Thoracic aorta (tissue), 2 donors: ENCODE measurements at regions not wholly inside any gene's neighbourhood (a gene's known extent, or its start where the extent isn't known, plus 50 kb on each side); places are given as distances from the start of the nearest gene placed in this dataset.

Source experiments
- ATAC-seq: fragments of 150-250 bp; one replicate; pipeline ENCODE4 v1.8.0; 2017; ENCODE audit warnings: low read depth; ENCODE audit not compliant: insufficient number of reproducible peaks, low FRiP score
- DNase-seq: peaks from one replicate; pipeline ENCODE4 v3.0.0-alpha.2; 2020; ENCODE audit warnings: low spot score
- H3K27ac ChIP-seq, 2 donors: fragments of 200-600 bp; sonication (generic); 1 replicate in 1 of 2; 2 replicates in 1 of 2; pipeline ENCODE4 v1.5.1; 2016; ENCODE audit warnings: mild to moderate bottlenecking in 2 of 2, moderate library complexity in 2 of 2
- H3K27me3 ChIP-seq: fragments of 200-600 bp; sonication (generic); replicated peaks from 2 replicates; pipeline ENCODE4 v1.6.0; 2016; ENCODE audit warnings: mild to moderate bottlenecking; ENCODE audit not compliant: insufficient read depth
- H3K36me3 ChIP-seq: fragments of 200-600 bp; sonication (generic); one replicate; pipeline ENCODE4 v1.5.1; 2016
- H3K4me1 ChIP-seq, 2 donors: fragments of 200-600 bp; sonication (generic); 1 replicate in 1 of 2; 2 replicates in 1 of 2; pipeline versions ENCODE4 v1.5.1 to v1.6.0; 2016; ENCODE audit warnings: low read depth in 2 of 2, mild to moderate bottlenecking in 1 of 2; ENCODE audit not compliant: control insufficient read depth in 1 of 2
- H3K4me3 ChIP-seq: fragments of 200-600 bp; sonication (generic); 2 replicates; pipeline ENCODE4 v1.5.1; 2016; ENCODE audit warnings: mild to moderate bottlenecking
- H3K9me3 ChIP-seq: fragments of 200-600 bp; sonication (generic); 2 replicates; pipeline ENCODE4 v1.5.1; 2016
- TF ChIP-seq, protein P1 (sequence below): fragments of 200-600 bp; sonication (generic); IDR thresholded peaks from one replicate; pipeline ENCODE4 v1.5.1; 2019; ENCODE audit warnings: antibody characterized with exemption

DNA sequence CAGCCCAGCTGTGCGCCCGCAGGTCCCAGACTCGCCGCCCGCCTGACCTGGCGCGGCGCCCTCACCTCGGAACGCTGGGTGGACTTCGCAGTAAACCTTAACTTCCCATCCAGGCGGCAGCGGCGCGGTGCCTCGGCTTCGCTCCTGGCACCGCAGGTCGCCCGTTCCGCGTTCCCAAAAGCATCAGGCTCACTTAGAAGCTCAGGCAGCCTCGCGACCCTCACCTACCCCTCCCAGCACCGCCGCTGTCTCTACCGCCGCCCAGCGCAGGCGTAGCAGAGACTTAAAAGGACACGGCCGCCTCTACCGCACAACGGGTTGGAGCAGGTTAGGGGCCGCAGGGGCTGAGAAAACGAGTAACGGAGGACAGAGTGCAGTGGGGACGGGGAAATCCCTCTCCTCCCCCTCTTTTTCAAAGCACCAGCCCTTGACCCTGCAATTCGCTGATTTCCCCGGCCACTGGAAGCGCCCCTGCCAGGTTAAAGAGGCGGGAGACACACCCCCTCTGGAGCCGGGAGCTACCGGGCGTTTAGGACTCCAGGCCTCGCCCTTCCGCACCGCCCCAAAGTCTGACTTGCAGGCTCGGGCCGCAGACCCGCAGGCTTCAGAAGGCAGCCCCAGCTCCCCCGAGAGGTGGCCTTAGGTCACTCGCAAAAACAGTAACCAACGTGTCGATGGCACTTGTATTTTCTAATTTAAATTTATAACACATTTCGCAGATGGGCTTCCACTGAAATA is 328.5 kb downstream of the FAM72C start:
- Histone ChIP-seq H3K36me3 (no peaks in the 10 kb centered on the region), H3K9me3 (no peaks in the 10 kb centered on the region), H3K4me3 (no peak overlapping the region), H3K4me1 (no peaks in the 10 kb centered on the region), H3K27ac (no peak overlapping the region), H3K27me3 (no peaks in the 10 kb centered on the region)
- TF ChIP-seq, protein P1, sequence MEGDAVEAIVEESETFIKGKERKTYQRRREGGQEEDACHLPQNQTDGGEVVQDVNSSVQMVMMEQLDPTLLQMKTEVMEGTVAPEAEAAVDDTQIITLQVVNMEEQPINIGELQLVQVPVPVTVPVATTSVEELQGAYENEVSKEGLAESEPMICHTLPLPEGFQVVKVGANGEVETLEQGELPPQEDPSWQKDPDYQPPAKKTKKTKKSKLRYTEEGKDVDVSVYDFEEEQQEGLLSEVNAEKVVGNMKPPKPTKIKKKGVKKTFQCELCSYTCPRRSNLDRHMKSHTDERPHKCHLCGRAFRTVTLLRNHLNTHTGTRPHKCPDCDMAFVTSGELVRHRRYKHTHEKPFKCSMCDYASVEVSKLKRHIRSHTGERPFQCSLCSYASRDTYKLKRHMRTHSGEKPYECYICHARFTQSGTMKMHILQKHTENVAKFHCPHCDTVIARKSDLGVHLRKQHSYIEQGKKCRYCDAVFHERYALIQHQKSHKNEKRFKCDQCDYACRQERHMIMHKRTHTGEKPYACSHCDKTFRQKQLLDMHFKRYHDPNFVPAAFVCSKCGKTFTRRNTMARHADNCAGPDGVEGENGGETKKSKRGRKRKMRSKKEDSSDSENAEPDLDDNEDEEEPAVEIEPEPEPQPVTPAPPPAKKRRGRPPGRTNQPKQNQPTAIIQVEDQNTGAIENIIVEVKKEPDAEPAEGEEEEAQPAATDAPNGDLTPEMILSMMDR = no peak
- DNase-seq = no peak
- no peak for ATAC-seq

DNA sequence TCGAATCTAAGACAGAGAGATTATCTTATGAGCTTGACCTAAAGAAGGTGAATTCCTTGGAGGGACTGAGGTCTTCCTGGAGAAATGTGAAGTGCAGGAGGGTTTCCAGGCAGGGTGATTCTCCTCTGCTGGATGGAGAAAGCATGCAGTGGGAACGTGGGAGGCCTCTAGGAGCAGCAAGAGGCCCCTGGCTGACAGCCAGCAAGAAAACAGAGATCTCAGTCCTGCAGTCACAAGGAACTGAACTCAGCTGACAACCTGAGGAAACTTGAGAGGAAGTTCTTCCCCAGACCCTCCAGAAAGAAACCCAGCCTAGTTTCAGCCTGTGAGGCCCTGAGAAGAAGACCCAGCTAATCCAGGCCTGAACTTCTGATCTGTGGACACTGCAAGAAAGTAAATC is 345.9 kb downstream of the FAM72C start:
- Histone ChIP-seq H3K4me3 (no peak overlapping the region), H3K27me3 (no peaks in the 10 kb centered on the region), H3K36me3 (no peaks in the 10 kb centered on the region), H3K27ac (no peak overlapping the region), H3K4me1 (no peaks in the 10 kb centered on the region), H3K9me3 (no peaks in the 10 kb centered on the region)
- DNase-seq (no peak), ATAC-seq (no peak)
- TF ChIP-seq, protein P1 = no peak

DNA sequence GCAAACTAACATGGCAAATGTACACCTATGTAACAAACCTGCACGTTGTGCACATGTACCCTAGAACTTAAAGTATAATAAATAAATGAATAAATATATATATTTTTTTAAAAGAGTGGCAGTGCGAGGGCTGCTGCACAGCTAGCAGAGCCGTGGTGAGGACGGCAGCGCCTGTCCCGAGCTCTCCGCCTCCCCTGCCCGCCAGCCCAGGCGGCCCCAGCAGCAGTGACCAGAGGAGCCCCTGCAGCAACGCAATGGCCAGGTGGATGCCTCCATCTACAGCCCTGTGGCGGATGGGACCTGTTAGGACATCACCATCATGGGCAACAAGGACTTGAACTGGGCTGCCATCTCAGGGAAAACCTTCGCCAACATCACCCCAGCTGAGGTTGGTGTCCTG is 351.9 kb downstream of the FAM72C start:
- Histone ChIP-seq H3K36me3 (no peaks in the 10 kb centered on the region), H3K4me3 (no peak overlapping the region), H3K4me1 (no peaks in the 10 kb centered on the region), H3K9me3 (no peaks in the 10 kb centered on the region), H3K27ac (no peak overlapping the region), H3K27me3 (no peaks in the 10 kb centered on the region)
- no peak for DNase-seq
- TF ChIP-seq, protein P1 = no peak
- no peak for ATAC-seq

DNA sequence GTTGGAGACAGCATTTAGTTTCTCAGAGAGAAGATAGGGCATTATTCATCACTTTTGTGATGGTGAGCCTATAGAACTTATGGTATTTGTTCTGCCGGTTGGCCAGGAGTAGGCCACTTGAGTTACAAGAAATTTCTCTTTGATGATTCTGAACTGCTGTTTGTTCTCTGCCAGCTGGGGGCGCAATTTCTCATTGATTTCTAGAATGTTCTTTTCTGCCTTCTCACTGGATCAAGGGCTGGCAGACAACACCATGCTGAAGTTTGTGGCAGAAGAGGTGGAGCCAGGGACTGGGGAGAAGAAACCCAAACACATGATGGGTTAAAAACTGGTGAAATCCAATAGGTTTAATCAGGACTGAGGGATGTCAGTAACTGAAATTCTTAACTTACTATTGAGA is 360.6 kb downstream of the FAM72C start:
- DNase-seq = no peak
- no peak for ATAC-seq

DNA sequence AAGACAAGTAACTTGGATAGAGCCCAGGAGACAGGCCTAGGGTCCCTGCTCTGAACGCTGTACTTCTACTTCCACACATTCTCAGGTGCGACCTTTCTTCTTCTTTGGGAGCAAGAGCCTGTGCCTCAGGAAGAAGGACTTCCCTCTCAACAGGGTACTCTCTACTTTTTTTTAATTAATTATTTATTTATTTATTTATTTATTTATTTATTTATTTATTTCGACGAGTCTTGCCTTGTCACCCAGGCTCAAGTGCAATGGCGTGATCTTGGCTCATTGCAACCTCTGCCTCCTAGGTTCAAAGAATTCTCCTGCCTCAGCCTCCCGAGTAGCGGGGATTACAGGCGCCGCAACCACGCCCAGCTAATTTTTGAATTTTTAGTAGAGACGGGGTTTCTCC is 361.6 kb downstream of the FAM72C start:
- DNase-seq (no peak), ATAC-seq (no peak)
- H3K4me1 ChIP-seq = no peaks in the 10 kb centered on the region
- H3K9me3 ChIP-seq = no peaks in the 10 kb centered on the region
- H3K36me3 ChIP-seq = no peaks in the 10 kb centered on the region
- H3K4me3 ChIP-seq = no peak overlapping the region
- no peaks in the 10 kb centered on the region for H3K27me3 ChIP-seq
- TF ChIP-seq, protein P1 = no peak
- no peak overlapping the region for H3K27ac ChIP-seq

More for the DNA sequence above, 360.6 kb downstream of the FAM72C start:
- Histone ChIP-seq H3K27ac (no peak overlapping the region), H3K27me3 (no peaks in the 10 kb centered on the region), H3K4me1 (no peaks in the 10 kb centered on the region), H3K36me3 (no peaks in the 10 kb centered on the region), H3K4me3 (no peak overlapping the region), H3K9me3 (no peaks in the 10 kb centered on the region)
- TF ChIP-seq, protein P1 = no peak
